Coronary artery (tissue), 2 donors: ENCODE measurements at regions not wholly inside any gene's neighbourhood (a gene's known extent, or its start where the extent isn't known, plus 50 kb on each side); places are given as distances from the start of the nearest gene placed in this dataset.

Experiments used
- DNase-seq: peaks from one replicate; pipeline ENCODE4 v3.0.0-alpha.2; 2017; ENCODE audit warnings: low spot score
- H3K27ac ChIP-seq, 2 donors: fragments of 200-600 bp; sonication (generic); one replicate each; pipeline ENCODE4 v1.5.1; 2016 to 2019
- H3K4me3 ChIP-seq: fragments of 200-600 bp; sonication (generic); 2 replicates; pipeline ENCODE4 v1.5.1; 2016; ENCODE audit warnings: mild to moderate bottlenecking, moderate library complexity
- TF ChIP-seq, protein P1 (sequence below): fragments of 200-600 bp; sonication (generic); IDR thresholded peaks from one replicate; pipeline ENCODE4 v1.5.1; 2019; ENCODE audit warnings: antibody characterized with exemption

DNA sequence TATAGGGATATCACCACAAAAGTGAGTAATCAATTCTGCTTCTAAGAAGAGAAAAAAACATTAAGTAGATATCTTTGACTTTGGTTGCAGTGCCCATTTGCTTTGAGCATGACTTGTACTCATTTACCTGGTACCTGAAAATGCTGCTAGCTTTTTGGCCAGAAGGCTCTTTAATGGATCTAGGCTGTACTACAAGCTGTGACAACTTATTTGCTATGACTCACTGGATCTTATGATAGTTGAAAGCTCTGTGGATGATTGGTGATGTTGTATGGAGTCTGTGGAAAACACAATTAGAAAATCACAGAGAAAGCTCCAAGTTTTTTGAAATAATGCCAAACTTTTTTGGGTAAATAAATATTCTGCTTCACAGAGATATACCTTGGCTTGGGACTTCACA lies 960.9 kb upstream of the FBXO33 start:
- no peak for DNase-seq
- TF ChIP-seq, protein P1, sequence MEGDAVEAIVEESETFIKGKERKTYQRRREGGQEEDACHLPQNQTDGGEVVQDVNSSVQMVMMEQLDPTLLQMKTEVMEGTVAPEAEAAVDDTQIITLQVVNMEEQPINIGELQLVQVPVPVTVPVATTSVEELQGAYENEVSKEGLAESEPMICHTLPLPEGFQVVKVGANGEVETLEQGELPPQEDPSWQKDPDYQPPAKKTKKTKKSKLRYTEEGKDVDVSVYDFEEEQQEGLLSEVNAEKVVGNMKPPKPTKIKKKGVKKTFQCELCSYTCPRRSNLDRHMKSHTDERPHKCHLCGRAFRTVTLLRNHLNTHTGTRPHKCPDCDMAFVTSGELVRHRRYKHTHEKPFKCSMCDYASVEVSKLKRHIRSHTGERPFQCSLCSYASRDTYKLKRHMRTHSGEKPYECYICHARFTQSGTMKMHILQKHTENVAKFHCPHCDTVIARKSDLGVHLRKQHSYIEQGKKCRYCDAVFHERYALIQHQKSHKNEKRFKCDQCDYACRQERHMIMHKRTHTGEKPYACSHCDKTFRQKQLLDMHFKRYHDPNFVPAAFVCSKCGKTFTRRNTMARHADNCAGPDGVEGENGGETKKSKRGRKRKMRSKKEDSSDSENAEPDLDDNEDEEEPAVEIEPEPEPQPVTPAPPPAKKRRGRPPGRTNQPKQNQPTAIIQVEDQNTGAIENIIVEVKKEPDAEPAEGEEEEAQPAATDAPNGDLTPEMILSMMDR = no peak
- Histone ChIP-seq H3K27ac (no peak overlapping the region), H3K4me3 (no peak overlapping the region)

DNA sequence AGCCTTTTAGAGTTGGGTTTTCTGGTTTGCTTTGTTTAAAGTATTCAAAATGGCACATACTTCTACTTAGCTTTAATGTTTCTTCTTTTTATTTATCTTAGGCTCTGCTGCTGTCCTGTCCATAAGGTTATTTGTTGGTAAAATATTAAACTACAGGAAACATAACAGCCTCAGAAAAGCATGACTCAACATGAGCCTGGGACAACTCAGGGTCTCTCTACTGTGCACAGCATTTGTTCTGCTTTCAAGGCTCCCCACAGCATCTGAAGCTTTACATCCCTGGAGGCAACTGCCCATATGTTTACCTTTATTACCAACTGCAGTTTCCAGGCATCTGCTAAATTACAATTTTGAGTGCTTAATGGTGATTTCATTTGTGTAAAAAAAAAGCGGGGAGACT lies 954.2 kb upstream of the FBXO33 start:
- Histone ChIP-seq H3K4me3 (no peak overlapping the region), H3K27ac (no peak overlapping the region)
- TF ChIP-seq, protein P1 = no peak
- DNase-seq = no peak

DNA sequence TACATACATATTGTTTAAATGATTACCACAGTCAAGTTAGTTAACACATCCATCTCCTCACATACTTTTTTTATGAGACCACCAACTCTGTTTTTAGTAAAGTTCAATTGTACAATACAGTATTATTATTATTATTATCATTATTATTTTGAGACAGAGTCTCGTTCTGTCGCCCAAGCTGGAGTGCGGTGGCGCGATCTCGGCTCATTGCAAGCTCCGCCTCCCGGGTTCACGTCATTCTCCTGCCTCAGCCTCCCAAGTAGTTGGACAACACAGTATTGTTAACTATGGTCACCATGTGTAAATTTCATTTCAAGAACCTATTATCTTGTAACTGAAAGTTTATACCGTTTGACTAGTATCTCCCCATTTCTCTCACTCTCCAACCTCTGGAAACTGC lies 942.0 kb upstream of the FBXO33 start:
- no peak for DNase-seq
- H3K27ac ChIP-seq = no peak overlapping the region
- TF ChIP-seq, protein P1 = no peak
- H3K4me3 ChIP-seq = no peak overlapping the region

DNA sequence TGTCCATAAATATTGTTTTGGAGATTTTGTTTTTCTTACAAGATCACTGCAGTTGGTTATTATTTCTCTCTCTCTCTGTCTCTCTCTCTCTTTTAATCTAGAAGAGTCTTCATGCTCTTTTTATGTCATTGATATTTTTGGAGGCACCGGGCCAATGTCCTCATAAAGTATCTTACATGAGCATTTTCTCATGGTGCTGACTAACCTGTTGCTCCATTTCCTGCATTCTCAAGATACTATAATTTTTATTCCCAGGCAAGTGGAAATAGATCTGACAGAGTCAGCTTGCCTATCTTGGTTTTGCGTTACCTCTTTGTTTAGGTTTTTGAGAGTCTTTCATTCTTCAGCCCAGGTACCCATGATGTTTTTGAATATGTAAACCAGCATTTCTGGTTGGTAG lies 938.8 kb upstream of the FBXO33 start:
- Histone ChIP-seq H3K27ac (no peak overlapping the region), H3K4me3 (no peak overlapping the region)
- TF ChIP-seq, protein P1 = no peak
- no peak for DNase-seq

DNA sequence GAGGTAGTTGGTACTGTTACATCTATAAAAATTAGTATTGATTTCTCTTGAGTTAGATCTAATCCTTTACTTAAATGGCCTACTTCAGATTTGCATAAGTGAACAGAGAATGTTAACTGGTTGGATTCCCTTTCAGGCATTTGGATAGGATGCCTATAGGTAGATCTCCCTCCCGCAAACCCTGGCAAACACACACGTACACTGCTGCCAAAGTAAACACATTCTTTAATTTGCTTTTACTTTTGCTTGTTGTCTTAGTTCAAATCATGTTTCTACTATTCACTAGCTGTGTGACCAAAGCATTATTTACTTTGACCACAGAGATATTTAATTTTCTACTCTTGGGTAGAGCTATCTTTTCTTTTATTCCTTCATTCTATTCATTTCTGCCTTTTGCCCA lies 936.1 kb upstream of the FBXO33 start:
- DNase-seq = no peak
- no peak overlapping the region for H3K27ac ChIP-seq
- TF ChIP-seq, protein P1 = no peak
- no peak overlapping the region for H3K4me3 ChIP-seq

DNA sequence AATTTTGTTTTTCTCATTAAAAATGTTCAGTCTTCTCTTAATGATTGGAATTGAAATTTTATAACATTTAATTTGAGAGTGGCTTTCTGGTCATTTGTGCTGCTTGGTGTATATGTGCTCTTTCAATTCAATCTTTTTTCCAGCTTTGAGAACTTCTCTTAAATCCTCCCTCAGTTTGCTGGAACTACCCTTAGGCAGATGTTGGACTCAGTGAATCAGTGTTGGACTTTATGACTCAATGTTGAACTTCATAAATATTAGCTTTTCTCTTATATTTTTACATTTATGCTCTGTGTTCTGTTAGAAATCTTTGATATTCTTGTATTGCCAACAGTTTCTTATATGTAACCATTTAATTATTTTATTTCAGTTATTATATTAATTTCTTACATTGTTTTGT lies 935.5 kb upstream of the FBXO33 start:
- TF ChIP-seq, protein P1 = no peak
- Histone ChIP-seq H3K4me3 (no peak overlapping the region), H3K27ac (no peak overlapping the region)
- DNase-seq = no peak

DNA sequence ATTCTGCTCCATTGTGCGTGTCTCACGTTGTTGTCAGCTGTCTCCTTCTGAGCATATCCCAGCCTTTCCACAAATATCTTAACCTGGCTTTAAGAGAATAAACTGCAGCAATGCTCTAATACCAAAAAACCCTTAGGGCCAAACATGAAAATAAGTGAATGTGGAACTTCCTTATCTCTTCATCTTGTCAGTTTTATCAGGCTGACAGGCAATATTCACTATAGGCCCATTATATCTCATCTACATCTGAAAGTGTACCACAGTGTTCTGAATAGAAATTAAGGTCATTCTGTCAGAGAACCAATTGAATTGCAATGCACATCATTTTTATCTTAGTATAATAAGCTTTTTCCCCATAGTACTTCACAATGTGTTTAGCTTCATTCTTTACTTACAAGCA lies 933.1 kb upstream of the FBXO33 start:
- TF ChIP-seq, protein P1 = no peak
- no peak overlapping the region for H3K27ac ChIP-seq
- H3K4me3 ChIP-seq = no peak overlapping the region
- no peak for DNase-seq
